ENCODE measurements at regions not wholly inside any gene's neighbourhood (a gene's known extent, or its start where the extent isn't known, plus 50 kb on each side); places are given as distances from the start of the nearest gene placed in this dataset.

- TF ChIP-seq, protein P1, sequence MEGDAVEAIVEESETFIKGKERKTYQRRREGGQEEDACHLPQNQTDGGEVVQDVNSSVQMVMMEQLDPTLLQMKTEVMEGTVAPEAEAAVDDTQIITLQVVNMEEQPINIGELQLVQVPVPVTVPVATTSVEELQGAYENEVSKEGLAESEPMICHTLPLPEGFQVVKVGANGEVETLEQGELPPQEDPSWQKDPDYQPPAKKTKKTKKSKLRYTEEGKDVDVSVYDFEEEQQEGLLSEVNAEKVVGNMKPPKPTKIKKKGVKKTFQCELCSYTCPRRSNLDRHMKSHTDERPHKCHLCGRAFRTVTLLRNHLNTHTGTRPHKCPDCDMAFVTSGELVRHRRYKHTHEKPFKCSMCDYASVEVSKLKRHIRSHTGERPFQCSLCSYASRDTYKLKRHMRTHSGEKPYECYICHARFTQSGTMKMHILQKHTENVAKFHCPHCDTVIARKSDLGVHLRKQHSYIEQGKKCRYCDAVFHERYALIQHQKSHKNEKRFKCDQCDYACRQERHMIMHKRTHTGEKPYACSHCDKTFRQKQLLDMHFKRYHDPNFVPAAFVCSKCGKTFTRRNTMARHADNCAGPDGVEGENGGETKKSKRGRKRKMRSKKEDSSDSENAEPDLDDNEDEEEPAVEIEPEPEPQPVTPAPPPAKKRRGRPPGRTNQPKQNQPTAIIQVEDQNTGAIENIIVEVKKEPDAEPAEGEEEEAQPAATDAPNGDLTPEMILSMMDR (IDR thresholded peaks at IDR 0.05) = no peak
- TF ChIP-seq POLR2A (IDR thresholded peaks at IDR 0.05; ENCODE audit: low read depth) = no peak
- no peak for TF ChIP-seq EP300 (IDR thresholded peaks at IDR 0.05)
These were observed 133.5 kb downstream of the FAM47B start for GRCh38 chrX:35076061-35076460.
